H1 (cell line): ENCODE measurements at regions not wholly inside any gene's neighbourhood (a gene's known extent, or its start where the extent isn't known, plus 50 kb on each side); places are given as distances from the start of the nearest gene placed in this dataset.

Source experiments
- MAFK ChIP-seq: IDR thresholded peaks from 2 replicates; pipeline ENCODE4 v1.6.1; 2012; ENCODE audit warnings: low read depth, mild to moderate bottlenecking, improper control_type of control experiment, low read length

DNA sequence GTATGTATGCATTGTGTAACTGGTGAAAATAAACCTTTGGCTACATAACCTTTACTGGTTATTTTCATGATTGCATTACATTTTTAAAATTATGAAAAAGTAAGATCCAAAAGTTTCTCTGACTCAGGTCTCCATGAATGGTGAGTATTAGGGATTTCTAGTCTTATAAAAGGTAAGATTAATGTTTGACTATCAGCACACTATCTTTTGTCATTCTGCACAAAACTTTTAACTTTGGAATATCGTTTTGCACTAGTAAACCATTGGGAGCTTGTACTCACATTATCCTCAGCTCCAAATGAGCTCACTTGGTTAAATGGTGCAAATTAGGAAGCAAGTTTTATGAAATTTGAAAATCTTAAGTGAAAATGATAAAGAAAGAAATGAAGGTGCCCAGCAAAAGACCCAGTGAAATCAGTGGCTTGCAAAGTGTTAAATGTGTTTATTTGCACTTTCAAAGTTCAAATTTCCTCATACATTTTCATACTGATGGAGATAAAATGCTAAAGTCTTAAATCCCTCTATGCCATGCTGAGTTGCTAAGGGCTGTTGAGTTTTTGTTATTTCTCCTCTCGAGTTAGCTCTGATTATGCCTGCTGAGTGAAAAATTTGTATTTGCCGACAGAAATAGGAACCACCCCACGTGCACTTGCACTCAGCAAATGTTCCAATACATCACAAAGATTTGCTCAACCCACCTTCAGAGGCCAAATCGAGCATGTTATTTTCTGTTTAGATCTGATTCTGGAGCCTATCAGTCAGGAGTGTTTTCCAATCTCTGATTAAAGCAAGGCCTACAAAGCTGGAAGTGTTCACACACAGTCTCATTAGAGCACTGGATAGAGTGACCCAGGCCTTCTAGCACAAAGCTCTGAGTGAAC, 885.7 kb downstream of the NR2F1-AS1 start (continued):
- TF ChIP-seq MAFK: no peak
